Uterus (tissue), 3 donors: ENCODE measurements at regions not wholly inside any gene's neighbourhood (a gene's known extent, or its start where the extent isn't known, plus 50 kb on each side); places are given as distances from the start of the nearest gene placed in this dataset.

Experiments used
- DNase-seq, 2 donors: peaks; one replicate each; pipeline ENCODE4 v3.0.0-alpha.2; 2019 to 2020
- H3K27ac ChIP-seq, 2 donors: fragments of 200-600 bp; sonication (generic); 1 replicate in 1 of 2; 2 replicates in 1 of 2; pipeline ENCODE4 v1.5.1; 2016 to 2018
- H3K27me3 ChIP-seq, 2 donors: fragments of 200-600 bp; sonication (generic); one replicate each; pipeline ENCODE4 v1.5.1; 2018 to 2019; ENCODE audit warnings: control low read depth in 1 of 2
- H3K36me3 ChIP-seq, 2 donors: fragments of 200-600 bp; sonication (generic); one replicate each; pipeline ENCODE4 v1.5.1; 2019; ENCODE audit warnings: control low read depth in 1 of 2
- H3K4me1 ChIP-seq, 2 donors: fragments of 200-600 bp; sonication (generic); one replicate each; pipeline ENCODE4 v1.5.1; 2018 to 2019; ENCODE audit warnings: control low read depth in 1 of 2
- H3K4me3 ChIP-seq, 2 donors: fragments of 200-600 bp; sonication (generic); 1 replicate in 1 of 2; 2 replicates in 1 of 2; pipeline ENCODE4 v1.5.1; 2018 to 2019; ENCODE audit warnings: mild to moderate bottlenecking in 1 of 2
- H3K9me3 ChIP-seq, 2 donors: fragments of 200-600 bp; sonication (generic); one replicate each; pipeline ENCODE4 v1.5.1; 2019; ENCODE audit warnings: control low read depth in 1 of 2
- CTCF ChIP-seq, 4 experiments: fragments of 200-600 bp in 2 of 4; fragments of 450-650 bp in 2 of 4; sonication (generic) in 2 of 4; IDR thresholded peaks; one replicate each; pipeline ENCODE4 v1.5.1; 2016 to 2019; ENCODE audit warnings: antibody characterized with exemption in 4 of 4, mild to moderate bottlenecking in 2 of 4, moderate library complexity in 1 of 4
- POLR2A ChIP-seq, 2 donors: fragments of 450-650 bp; IDR thresholded peaks; one replicate each; pipeline ENCODE4 v1.6.1; 2016; ENCODE audit warnings: antibody characterized with exemption in 2 of 2, mild to moderate bottlenecking in 1 of 2, moderate library complexity in 1 of 2
- intact Hi-C: fragments of 100-400 bp; cut with DNase I; formaldehyde crosslinking; loops from one replicate; pipeline ENCODE4 v1.15.1; 2023; ENCODE audit warnings: low total_unique reads
- donor health status: DM: yes; HTN: yes; CAD: no.

- intact Hi-C loops, result no loop called here
- DNase-seq, result no peak
- Histone ChIP-seq H3K27me3 (no peaks in the 10 kb centered on the region), H3K4me1 (no peaks in the 10 kb centered on the region), H3K4me3 (no peak overlapping the region), H3K9me3 (no peaks in the 10 kb centered on the region), H3K36me3 (no peaks in the 10 kb centered on the region), H3K27ac (no peak overlapping the region)
- no peak for TF ChIP-seq POLR2A (IDR thresholded peaks at IDR 0.05)
- no peak for TF ChIP-seq CTCF (IDR thresholded peaks at IDR 0.05)
Observed at GRCh38 chr21:18026359-18026758, 207.2 kb upstream of the C21orf91 start.

- Histone ChIP-seq H3K4me3 (no peak overlapping the region), H3K27ac (no peak overlapping the region), H3K27me3 (no peaks in the 10 kb centered on the region), H3K9me3 (no peaks in the 10 kb centered on the region), H3K36me3 (no peaks in the 10 kb centered on the region), H3K4me1 (no peaks in the 10 kb centered on the region)
- DNase-seq, result no peak
- TF ChIP-seq POLR2A (IDR thresholded peaks at IDR 0.05) (no peak), CTCF (IDR thresholded peaks at IDR 0.05) (no peak)
- intact Hi-C loops, result no loop called here
Observed at GRCh38 chr21:18023711-18024110, 204.6 kb upstream of the C21orf91 start.

GRCh38 chr21:18023157-18023556 lies 204.0 kb upstream of the C21orf91 start:
- H3K27ac ChIP-seq, result no peak overlapping the region
- H3K4me3 ChIP-seq, result no peak overlapping the region
- TF ChIP-seq CTCF (IDR thresholded peaks at IDR 0.05) (no peak), POLR2A (IDR thresholded peaks at IDR 0.05) (no peak)
- intact Hi-C loops, result no loop called here
- no peak for DNase-seq
- H3K9me3 ChIP-seq, result no peaks in the 10 kb centered on the region
- H3K27me3 ChIP-seq, result no peaks in the 10 kb centered on the region
- no peaks in the 10 kb centered on the region for H3K36me3 ChIP-seq
- H3K4me1 ChIP-seq, result no peaks in the 10 kb centered on the region

- H3K4me3 ChIP-seq, result no peak overlapping the region
- no peak for DNase-seq
- no peaks in the 10 kb centered on the region for H3K27me3 ChIP-seq
- no peak for TF ChIP-seq CTCF (IDR thresholded peaks at IDR 0.05)
- TF ChIP-seq POLR2A (IDR thresholded peaks at IDR 0.05), result no peak
- H3K4me1 ChIP-seq, result no peaks in the 10 kb centered on the region
- no peaks in the 10 kb centered on the region for H3K36me3 ChIP-seq
- intact Hi-C loops, result no loop called here
- H3K9me3 ChIP-seq, result no peaks in the 10 kb centered on the region
- no peak overlapping the region for H3K27ac ChIP-seq
Observed at GRCh38 chr21:18007121-18007520, 188.0 kb upstream of the C21orf91 start.

GRCh38 chr21:18006691-18007090 lies 187.5 kb upstream of the C21orf91 start:
- no peak for DNase-seq
- Histone ChIP-seq H3K36me3 (no peaks in the 10 kb centered on the region), H3K9me3 (no peaks in the 10 kb centered on the region), H3K27me3 (no peaks in the 10 kb centered on the region), H3K4me1 (no peaks in the 10 kb centered on the region), H3K4me3 (no peak overlapping the region), H3K27ac (no peak overlapping the region)
- intact Hi-C loops, result no loop called here
- TF ChIP-seq POLR2A (IDR thresholded peaks at IDR 0.05), result no peak
- no peak for TF ChIP-seq CTCF (IDR thresholded peaks at IDR 0.05)
